ENCODE measurements at regions not wholly inside any gene's neighbourhood (a gene's known extent, or its start where the extent isn't known, plus 50 kb on each side); places are given as distances from the start of the nearest gene placed in this dataset.
"Not testable (repeated sequence)": the region's sequence is repeated elsewhere in the genome, so short reads cannot be mapped to it uniquely, and the experiment has no call there.

- no peaks in the 10 kb centered on the region for H3K36me3 ChIP-seq (replicated peaks in 1 of 2)
- no peak overlapping the region for H3K4me3 ChIP-seq
- TF ChIP-seq CTCF (IDR thresholded peaks at IDR 0.05) (no peak), POLR2A (IDR thresholded peaks at IDR 0.05) (no peak)
- H3K27ac ChIP-seq, result no peak overlapping the region
- H3K27me3 ChIP-seq, result no peaks in the 10 kb centered on the region
- no peak for DNase-seq
- H3K4me1 ChIP-seq (replicated peaks in 1 of 2), result no peaks in the 10 kb centered on the region
- intact Hi-C loops (cut with DNase I), result no loop called here
- no peaks in the 10 kb centered on the region for H3K9me3 ChIP-seq (replicated peaks in 1 of 3)
- WGBS, 4 donors, result 62 to 75% (median 62%) methylated on average over 3 of the region's 3 CpGs
Observed at GRCh38 chr2:2723064-2723463, 392.0 kb upstream of the MYT1L start.

GRCh38 chr2:2721296-2721835 lies 390.3 kb upstream of the MYT1L start:
- Histone ChIP-seq H3K9me3 (replicated peaks in 1 of 3) (no peaks in the 10 kb centered on the region), H3K4me1 (replicated peaks in 1 of 2) (no peaks in the 10 kb centered on the region), H3K27ac (no peak overlapping the region), H3K27me3 (no peaks in the 10 kb centered on the region), H3K36me3 (replicated peaks in 1 of 2) (no peaks in the 10 kb centered on the region), H3K4me3 (no peak overlapping the region)
- 87 to 91% (median 88%) methylated on average over 20 to 23 of the region's 23 CpGs for WGBS, 4 donors
- intact Hi-C loops (cut with DNase I), result no loop called here
- DNase-seq, result no peak
- no peak for TF ChIP-seq CTCF (IDR thresholded peaks at IDR 0.05)
- no peak for TF ChIP-seq POLR2A (IDR thresholded peaks at IDR 0.05)

- H3K4me1 ChIP-seq (replicated peaks in 1 of 2); H3K36me3 ChIP-seq (replicated peaks in 1 of 2); H3K9me3 ChIP-seq (replicated peaks in 1 of 3); H3K27me3 ChIP-seq; DNase-seq; intact Hi-C loops (cut with DNase I); H3K27ac ChIP-seq; H3K4me3 ChIP-seq: not testable (repeated sequence)
- WGBS, 4 donors, result 82 to 87% (median 85%) methylated on average over 11 to 14 of the region's 14 CpGs
Observed at GRCh38 chr2:2720806-2721205, 389.7 kb upstream of the MYT1L start.

- no peaks in the 10 kb centered on the region for H3K36me3 ChIP-seq (replicated peaks in 1 of 2)
- H3K9me3 ChIP-seq (replicated peaks in 1 of 3), result no peaks in the 10 kb centered on the region
- WGBS, 4 donors, result 70 to 81% (median 74%) methylated on average over 9 of the region's 9 CpGs
- no peaks in the 10 kb centered on the region for H3K4me1 ChIP-seq (replicated peaks in 1 of 2)
- DNase-seq, result no peak
- TF ChIP-seq POLR2A (IDR thresholded peaks at IDR 0.05), result no peak
- TF ChIP-seq CTCF (IDR thresholded peaks at IDR 0.05), result no peak
- no peaks in the 10 kb centered on the region for H3K27me3 ChIP-seq
- intact Hi-C loops (cut with DNase I), result no loop called here
- H3K27ac ChIP-seq, result no peak overlapping the region
- no peak overlapping the region for H3K4me3 ChIP-seq
Observed at GRCh38 chr2:2720351-2720750, 389.3 kb upstream of the MYT1L start.

GRCh38 chr2:2719781-2720180 lies 388.7 kb upstream of the MYT1L start:
- Histone ChIP-seq H3K4me1 (replicated peaks in 1 of 2) (no peaks in the 10 kb centered on the region), H3K9me3 (replicated peaks in 1 of 3) (no peaks in the 10 kb centered on the region), H3K36me3 (replicated peaks in 1 of 2) (no peaks in the 10 kb centered on the region), H3K27me3 (no peaks in the 10 kb centered on the region), H3K4me3 (no peak overlapping the region), H3K27ac (no peak overlapping the region)
- TF ChIP-seq CTCF (IDR thresholded peaks at IDR 0.05), result no peak
- no peak for TF ChIP-seq POLR2A (IDR thresholded peaks at IDR 0.05)
- DNase-seq, result no peak
- intact Hi-C loops (cut with DNase I), result no loop called here
- WGBS, 4 donors, result 73 to 79% (median 77%) methylated on average over 8 of the region's 8 CpGs
